COLO668 (cell line): ENCODE measurements at regions not wholly inside any gene's neighbourhood (a gene's known extent, or its start where the extent isn't known, plus 50 kb on each side); places are given as distances from the start of the nearest gene placed in this dataset.

Source experiments
- DNase-seq: peaks from one replicate; lab custom pipeline; 2025; ENCODE audit not compliant: unreplicated experiment; lab: John Stamatoyannopoulos, UW

GRCh38 chr12:124388038-124388671, 93.3 kb downstream of the RFLNA start:
- DNase-seq = no peak

GRCh38 chr12:124387528-124387911, 92.6 kb downstream of the RFLNA start:
- peak; percentile 57 for DNase-seq

- DNase-seq = peak; percentile 29
These were observed 92.0 kb downstream of the RFLNA start for GRCh38 chr12:124386661-124387527.

GRCh38 chr12:124386059-124386458, 91.2 kb downstream of the RFLNA start:
- DNase-seq = no peak

GRCh38 chr12:124385219-124385969, 90.5 kb downstream of the RFLNA start:
- no peak for DNase-seq

GRCh38 chr12:124384299-124384894, 89.5 kb downstream of the RFLNA start:
- DNase-seq = no peak

GRCh38 chr12:124383028-124383427, 88.1 kb downstream of the RFLNA start:
- no peak for DNase-seq

GRCh38 chr12:124381456-124382296, 86.8 kb downstream of the RFLNA start:
- DNase-seq = no peak

GRCh38 chr12:124380796-124381455, 86.0 kb downstream of the RFLNA start:
- DNase-seq = no peak

- no peak for DNase-seq
These were observed 85.3 kb downstream of the RFLNA start for GRCh38 chr12:124379938-124380754.

- no peak for DNase-seq
These were observed 84.6 kb downstream of the RFLNA start for GRCh38 chr12:124379379-124379937.

GRCh38 chr12:124378926-124379325, 84.0 kb downstream of the RFLNA start:
- DNase-seq = no peak

- DNase-seq = no peak
These were observed 83.2 kb downstream of the RFLNA start for GRCh38 chr12:124377981-124378509.

- DNase-seq = no peak
These were observed 81.5 kb downstream of the RFLNA start for GRCh38 chr12:124376435-124376834.

GRCh38 chr12:124375789-124376175, 80.9 kb downstream of the RFLNA start:
- DNase-seq = no peak

GRCh38 chr12:124375141-124375788, 80.4 kb downstream of the RFLNA start:
- no peak for DNase-seq

- no peak for DNase-seq
These were observed 79.7 kb downstream of the RFLNA start for GRCh38 chr12:124374567-124374966.

- no peak for DNase-seq
These were observed 79.3 kb downstream of the RFLNA start for GRCh38 chr12:124374147-124374546.
